Breast epithelium (tissue), 4 donors: ENCODE measurements at regions not wholly inside any gene's neighbourhood (a gene's known extent, or its start where the extent isn't known, plus 50 kb on each side); places are given as distances from the start of the nearest gene placed in this dataset.

Experiments
- DNase-seq, 2 donors: peaks; one replicate each; pipeline ENCODE4 v3.0.0-alpha.2; 2019; ENCODE audit warnings: low spot score in 2 of 2
- H3K27ac ChIP-seq, 2 donors: fragments of 200-600 bp; sonication (generic) in 1 of 2; one replicate each; pipeline ENCODE4 v1.5.1; 2016 to 2019; ENCODE audit warnings: mild to moderate bottlenecking in 1 of 2
- H3K27me3 ChIP-seq, 2 donors: fragments of 200-600 bp; sonication (generic) in 1 of 2; one replicate each; pipeline versions ENCODE4 v1.5.1 to v1.6.0; 2017 to 2019; ENCODE audit warnings: control low read depth in 1 of 2, mild to moderate bottlenecking in 1 of 2
- H3K36me3 ChIP-seq: fragments of 200-600 bp; one replicate; pipeline ENCODE4 v1.5.1; 2019
- H3K4me1 ChIP-seq, 2 donors: fragments of 200-600 bp; sonication (generic); one replicate each; pipeline ENCODE4 v1.5.1; 2016 to 2019; ENCODE audit warnings: control low read depth in 1 of 2
- H3K4me3 ChIP-seq, 3 donors: fragments of 200-600 bp; sonication (generic); 1 replicate in 2 of 3; 2 replicates in 1 of 3; pipeline ENCODE4 v1.5.1; 2016 to 2019; ENCODE audit warnings: mild to moderate bottlenecking in 3 of 3, moderate library complexity in 2 of 3
- H3K9me3 ChIP-seq, 2 donors: fragments of 200-600 bp; sonication (generic) in 1 of 2; one replicate each; pipeline ENCODE4 v1.5.1; 2016 to 2019; ENCODE audit warnings: control low read depth in 1 of 2
- POLR2A ChIP-seq: fragments of 450-650 bp; IDR thresholded peaks from one replicate; pipeline ENCODE4 v1.6.1; 2016; ENCODE audit warnings: antibody characterized with exemption, mild to moderate bottlenecking, moderate library complexity
- POLR2AphosphoS5 ChIP-seq, 3 donors: sonication (generic); formaldehyde crosslinking; IDR thresholded peaks; one replicate each; pipeline ENCODE4 v1.6.1; 2017; ENCODE audit warnings: antibody characterized with exemption in 3 of 3
- intact Hi-C: fragments of 100-400 bp; cut with DNase I; formaldehyde crosslinking; loops from one replicate; pipeline ENCODE4 v1.15.1; 2023; ENCODE audit warnings: low total_unique reads
- TF ChIP-seq, protein P1 (sequence below), 3 donors: fragments of 450-650 bp; IDR thresholded peaks; one replicate each; pipeline ENCODE4 v1.5.1; 2016 to 2017; ENCODE audit warnings: antibody characterized with exemption in 3 of 3, mild to moderate bottlenecking in 3 of 3, moderate library complexity in 3 of 3

DNA sequence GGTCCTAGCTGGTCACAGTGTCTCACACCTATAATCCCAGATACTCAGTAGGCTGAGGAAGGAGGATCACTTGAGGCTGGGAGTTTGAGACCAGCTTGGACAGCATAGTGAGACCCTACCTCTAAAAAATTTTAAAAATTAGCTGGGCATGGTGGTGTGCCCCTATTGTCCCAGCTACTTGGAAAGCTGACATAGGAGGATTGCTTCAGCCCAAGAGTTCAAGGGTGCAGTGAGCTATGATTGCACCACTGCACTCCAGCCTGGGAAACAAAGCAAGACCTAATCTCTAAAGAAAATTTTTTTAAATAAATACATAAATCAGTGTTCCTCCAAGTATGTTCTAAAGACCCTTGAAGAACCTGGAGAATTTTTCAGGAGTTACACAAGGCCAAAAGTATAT lies 50.6 kb upstream of the GNAO1 start:
- Histone ChIP-seq H3K27ac (no peak overlapping the region), H3K4me3 (no peak overlapping the region), H3K27me3 (no peaks in the 10 kb centered on the region), H3K9me3 (no peaks in the 10 kb centered on the region), H3K36me3 (no peaks in the 10 kb centered on the region), H3K4me1 (no peaks in the 10 kb centered on the region)
- intact Hi-C loops, result no loop called here
- DNase-seq, result no peak
- TF ChIP-seq POLR2AphosphoS5 (IDR thresholded peaks at IDR 0.05) (no peak), POLR2A (no peak)
- TF ChIP-seq, protein P1, sequence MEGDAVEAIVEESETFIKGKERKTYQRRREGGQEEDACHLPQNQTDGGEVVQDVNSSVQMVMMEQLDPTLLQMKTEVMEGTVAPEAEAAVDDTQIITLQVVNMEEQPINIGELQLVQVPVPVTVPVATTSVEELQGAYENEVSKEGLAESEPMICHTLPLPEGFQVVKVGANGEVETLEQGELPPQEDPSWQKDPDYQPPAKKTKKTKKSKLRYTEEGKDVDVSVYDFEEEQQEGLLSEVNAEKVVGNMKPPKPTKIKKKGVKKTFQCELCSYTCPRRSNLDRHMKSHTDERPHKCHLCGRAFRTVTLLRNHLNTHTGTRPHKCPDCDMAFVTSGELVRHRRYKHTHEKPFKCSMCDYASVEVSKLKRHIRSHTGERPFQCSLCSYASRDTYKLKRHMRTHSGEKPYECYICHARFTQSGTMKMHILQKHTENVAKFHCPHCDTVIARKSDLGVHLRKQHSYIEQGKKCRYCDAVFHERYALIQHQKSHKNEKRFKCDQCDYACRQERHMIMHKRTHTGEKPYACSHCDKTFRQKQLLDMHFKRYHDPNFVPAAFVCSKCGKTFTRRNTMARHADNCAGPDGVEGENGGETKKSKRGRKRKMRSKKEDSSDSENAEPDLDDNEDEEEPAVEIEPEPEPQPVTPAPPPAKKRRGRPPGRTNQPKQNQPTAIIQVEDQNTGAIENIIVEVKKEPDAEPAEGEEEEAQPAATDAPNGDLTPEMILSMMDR (IDR thresholded peaks at IDR 0.05), result no peak

DNA sequence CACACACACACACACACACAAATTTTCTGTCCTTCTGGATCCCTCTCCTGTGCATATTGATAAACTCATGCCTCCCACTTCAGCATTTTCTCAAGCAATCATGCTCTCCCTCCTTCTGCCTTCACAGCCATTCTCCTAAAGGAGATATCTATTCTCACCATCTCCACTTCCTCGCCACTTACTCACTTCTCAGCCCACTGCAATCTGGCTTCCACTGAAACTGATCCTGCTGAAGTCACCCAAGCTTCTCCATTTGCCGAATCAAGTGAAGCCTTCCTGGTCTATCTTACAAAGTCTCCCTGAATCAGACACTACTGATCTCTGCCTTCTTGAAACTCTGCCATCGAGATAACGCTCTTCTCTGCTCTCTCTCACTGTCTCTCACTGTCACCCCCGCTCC lies 54.0 kb upstream of the GNAO1 start:
- no peaks in the 10 kb centered on the region for H3K36me3 ChIP-seq
- no peak overlapping the region for H3K27ac ChIP-seq
- no peaks in the 10 kb centered on the region for H3K9me3 ChIP-seq
- intact Hi-C loops, result no loop called here
- no peaks in the 10 kb centered on the region for H3K27me3 ChIP-seq
- no peaks in the 10 kb centered on the region for H3K4me1 ChIP-seq
- TF ChIP-seq, protein P1 (IDR thresholded peaks at IDR 0.05), result no peak
- TF ChIP-seq POLR2AphosphoS5 (IDR thresholded peaks at IDR 0.05) (no peak), POLR2A (no peak)
- DNase-seq, result no peak
- no peak overlapping the region for H3K4me3 ChIP-seq

DNA sequence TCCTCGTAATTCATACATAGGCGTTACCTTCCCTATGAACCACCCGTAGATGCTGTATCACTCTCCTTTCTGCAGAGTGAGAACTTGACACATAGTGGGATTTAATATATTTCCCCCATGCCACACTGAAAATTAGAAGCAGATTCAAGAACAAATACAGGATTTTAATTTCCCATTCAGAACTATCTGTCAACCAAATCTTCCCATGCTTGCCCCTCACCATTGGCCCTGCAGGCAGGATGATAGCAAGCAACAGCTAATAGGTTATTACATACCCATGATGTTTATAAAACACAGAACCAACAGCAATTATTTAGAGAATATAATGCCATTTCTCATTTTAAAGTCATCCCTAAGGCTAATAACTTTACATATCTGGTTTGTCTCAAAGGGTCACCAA lies 55.0 kb upstream of the GNAO1 start:
- H3K36me3 ChIP-seq, result no peaks in the 10 kb centered on the region
- no peak for DNase-seq
- no peak overlapping the region for H3K4me3 ChIP-seq
- no peak overlapping the region for H3K27ac ChIP-seq
- intact Hi-C loops, result no loop called here
- H3K4me1 ChIP-seq, result no peaks in the 10 kb centered on the region
- H3K27me3 ChIP-seq, result no peaks in the 10 kb centered on the region
- TF ChIP-seq POLR2AphosphoS5 (IDR thresholded peaks at IDR 0.05) (no peak), POLR2A (no peak)
- TF ChIP-seq, protein P1 (IDR thresholded peaks at IDR 0.05), result no peak
- H3K9me3 ChIP-seq, result no peaks in the 10 kb centered on the region

DNA sequence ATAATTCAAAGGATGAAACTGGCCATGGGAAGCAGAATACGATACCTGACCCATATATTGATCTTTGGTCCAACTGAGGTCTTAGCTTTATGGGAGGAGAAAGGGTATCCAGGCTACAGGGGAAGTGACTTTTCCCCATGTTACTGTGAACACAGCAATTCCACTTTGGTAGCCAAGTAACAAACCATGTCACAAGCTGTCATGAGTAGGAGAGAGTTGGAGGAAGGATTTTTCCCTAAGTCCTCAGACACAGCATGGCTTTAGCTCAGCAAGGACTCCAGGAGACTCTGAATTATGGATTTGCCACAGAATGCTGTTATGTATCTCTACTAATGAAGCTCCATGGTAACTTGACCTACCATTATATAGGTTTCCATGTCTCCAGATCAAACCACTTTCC lies 56.5 kb upstream of the GNAO1 start:
- DNase-seq, result no peak
- TF ChIP-seq, protein P1 (IDR thresholded peaks at IDR 0.05), result no peak
- TF ChIP-seq POLR2AphosphoS5 (IDR thresholded peaks at IDR 0.05), result no peak
- no peak for TF ChIP-seq POLR2A
- intact Hi-C loops, result no loop called here
- Histone ChIP-seq H3K9me3 (no peaks in the 10 kb centered on the region), H3K36me3 (no peaks in the 10 kb centered on the region), H3K4me3 (no peak overlapping the region), H3K27me3 (no peaks in the 10 kb centered on the region), H3K4me1 (no peaks in the 10 kb centered on the region), H3K27ac (no peak overlapping the region)

DNA sequence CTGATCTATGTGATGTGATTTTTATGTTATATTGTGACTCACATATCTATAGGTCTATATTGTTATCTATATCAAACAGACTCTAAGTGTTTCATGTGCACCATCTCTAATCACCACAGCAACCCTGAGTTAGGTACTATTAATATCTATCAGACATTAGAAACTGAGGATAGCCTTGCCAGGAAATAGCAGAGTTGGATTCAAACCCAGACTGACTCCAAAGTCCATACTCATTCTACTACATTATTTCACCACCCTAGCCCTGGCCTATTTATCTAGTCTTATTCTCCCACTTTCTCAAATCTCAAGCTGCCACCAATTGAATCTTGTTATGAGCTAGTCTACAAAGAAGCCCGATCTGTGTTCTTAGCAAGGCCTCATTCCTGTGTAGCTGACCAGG lies 65.4 kb upstream of the GNAO1 start:
- no peaks in the 10 kb centered on the region for H3K4me1 ChIP-seq
- DNase-seq, result no peak
- no peak overlapping the region for H3K27ac ChIP-seq
- no peaks in the 10 kb centered on the region for H3K9me3 ChIP-seq
- intact Hi-C loops, result no loop called here
- no peak overlapping the region for H3K4me3 ChIP-seq
- TF ChIP-seq, protein P1 (IDR thresholded peaks at IDR 0.05), result no peak
- TF ChIP-seq POLR2AphosphoS5 (IDR thresholded peaks at IDR 0.05), result no peak
- TF ChIP-seq POLR2A, result no peak
- H3K27me3 ChIP-seq, result no peaks in the 10 kb centered on the region
- H3K36me3 ChIP-seq, result no peaks in the 10 kb centered on the region
